ENCODE measurements at regions not wholly inside any gene's neighbourhood (a gene's known extent, or its start where the extent isn't known, plus 50 kb on each side); places are given as distances from the start of the nearest gene placed in this dataset.

- Histone ChIP-seq H3K9me3 (no peaks in the 10 kb centered on the region), H3K36me3 (ENCODE audit: control insufficient read depth, insufficient read depth, low read length) (no peaks in the 10 kb centered on the region), H3K4me3 (ENCODE audit: low read depth, low read length) (no peak overlapping the region), H3K27me3 (replicated peaks; ENCODE audit: control insufficient read depth, insufficient read depth, low read length) (no peaks in the 10 kb centered on the region), H3K4me1 (0 out of 2 replicates have a peak, but pooled peaks cover 3% of the 10 kb centered on the region)
- H3K27ac Mint-ChIP-seq (ENCODE audit: unreplicated experiment): no peak overlapping the region
- no peaks in the 10 kb centered on the region for H3K9me3 Mint-ChIP-seq (ENCODE audit: unreplicated experiment)
- ChIA-PET POLR2A (no interaction called here), CTCF (no interaction called here)
- H3K4me1 Mint-ChIP-seq (ENCODE audit: low read depth, unreplicated experiment): no peaks in the 10 kb centered on the region
- H3K4me3 Mint-ChIP-seq (ENCODE audit: unreplicated experiment): no peak overlapping the region
- H3K27me3 Mint-ChIP-seq (ENCODE audit: insufficient read depth, unreplicated experiment): no peaks in the 10 kb centered on the region
- no TSS peak for BruUV-seq (replicated peaks)
- no peaks in the 10 kb centered on the region for H3K36me3 Mint-ChIP-seq (ENCODE audit: insufficient read depth, unreplicated experiment)
- no peak for TF ChIP-seq CTCF (IDR thresholded peaks at IDR 0.05; ENCODE audit: insufficient read depth in 1 of 2, low read depth in 1 of 2, low read length in 1 of 2, severe bottlenecking in 1 of 2, unreplicated experiment in 1 of 2)
- intact Hi-C loops (cut with micrococcal nuclease; ENCODE audit: unreplicated experiment): no loop called here
- no peak for DNase-seq
Observed at GRCh38 chr3:184652465-184652864, 59.4 kb downstream of the MAGEF1 start.

- no peak for DNase-seq
- H3K4me1 Mint-ChIP-seq (ENCODE audit: low read depth, unreplicated experiment): no peaks in the 10 kb centered on the region
- no TSS peak for BruUV-seq (replicated peaks)
- H3K27me3 Mint-ChIP-seq (ENCODE audit: insufficient read depth, unreplicated experiment): no peaks in the 10 kb centered on the region
- Histone ChIP-seq H3K4me1 (0 out of 2 replicates have a peak, but pooled peaks cover 3% of the 10 kb centered on the region), H3K36me3 (ENCODE audit: control insufficient read depth, insufficient read depth, low read length) (no peaks in the 10 kb centered on the region), H3K9me3 (no peaks in the 10 kb centered on the region), H3K27me3 (replicated peaks; ENCODE audit: control insufficient read depth, insufficient read depth, low read length) (no peaks in the 10 kb centered on the region), H3K4me3 (ENCODE audit: low read depth, low read length) (no peak overlapping the region)
- H3K27ac Mint-ChIP-seq (ENCODE audit: unreplicated experiment): no peak overlapping the region
- ChIA-PET CTCF (no interaction called here), POLR2A (no interaction called here)
- H3K4me3 Mint-ChIP-seq (ENCODE audit: unreplicated experiment): no peak overlapping the region
- no peaks in the 10 kb centered on the region for H3K9me3 Mint-ChIP-seq (ENCODE audit: unreplicated experiment)
- TF ChIP-seq CTCF (IDR thresholded peaks at IDR 0.05; ENCODE audit: insufficient read depth in 1 of 2, low read depth in 1 of 2, low read length in 1 of 2, severe bottlenecking in 1 of 2, unreplicated experiment in 1 of 2): no peak
- intact Hi-C loops (cut with micrococcal nuclease; ENCODE audit: unreplicated experiment): no loop called here
- H3K36me3 Mint-ChIP-seq (ENCODE audit: insufficient read depth, unreplicated experiment): no peaks in the 10 kb centered on the region
Observed at GRCh38 chr3:184651904-184652303, 60.0 kb downstream of the MAGEF1 start.

- H3K27me3 Mint-ChIP-seq (ENCODE audit: insufficient read depth, unreplicated experiment): no peaks in the 10 kb centered on the region
- Histone ChIP-seq H3K27me3 (replicated peaks; ENCODE audit: control insufficient read depth, insufficient read depth, low read length) (no peaks in the 10 kb centered on the region), H3K9me3 (no peaks in the 10 kb centered on the region), H3K4me1 (peaks cover 6% of the 10 kb centered on the region; the same call in 1 of the 2 replicates), H3K4me3 (ENCODE audit: low read depth, low read length) (no peak overlapping the region), H3K36me3 (ENCODE audit: control insufficient read depth, insufficient read depth, low read length) (no peaks in the 10 kb centered on the region)
- peaks cover 10% of the 10 kb centered on the region for H3K4me1 Mint-ChIP-seq (ENCODE audit: low read depth, unreplicated experiment)
- H3K36me3 Mint-ChIP-seq (ENCODE audit: insufficient read depth, unreplicated experiment): no peaks in the 10 kb centered on the region
- TF ChIP-seq CTCF (IDR thresholded peaks at IDR 0.05; ENCODE audit: insufficient read depth in 1 of 2, low read depth in 1 of 2, low read length in 1 of 2, severe bottlenecking in 1 of 2, unreplicated experiment in 1 of 2): no peak
- CTCF ChIA-PET: no interaction called here
- H3K4me3 Mint-ChIP-seq (ENCODE audit: unreplicated experiment): no peak overlapping the region
- no peak for DNase-seq
- no peaks in the 10 kb centered on the region for H3K9me3 Mint-ChIP-seq (ENCODE audit: unreplicated experiment)
- intact Hi-C loops (cut with micrococcal nuclease; ENCODE audit: unreplicated experiment): no loop called here
- POLR2A ChIA-PET: no interaction called here
- BruUV-seq (replicated peaks): no TSS peak
- no peak overlapping the region for H3K27ac Mint-ChIP-seq (ENCODE audit: unreplicated experiment)
Observed at GRCh38 chr3:184648636-184649035, 63.2 kb downstream of the MAGEF1 start.
